ENCODE measurements at regions not wholly inside any gene's neighbourhood (a gene's known extent, or its start where the extent isn't known, plus 50 kb on each side); places are given as distances from the start of the nearest gene placed in this dataset.

GRCh38 chr10:6759961-6760360 is 179.9 kb upstream of the PRKCQ start:
- TF ChIP-seq CTCF (IDR thresholded peaks at IDR 0.05): no peak
- TF ChIP-seq POLR2A (IDR thresholded peaks at IDR 0.05): no peak
